Activated T-cell treated with anti-CD3 and anti-CD28 coated beads for 48 hours (primary cell): ENCODE measurements at regions not wholly inside any gene's neighbourhood (a gene's known extent, or its start where the extent isn't known, plus 50 kb on each side); places are given as distances from the start of the nearest gene placed in this dataset.
"Not testable (repeated sequence)": the region's sequence is repeated elsewhere in the genome, so short reads cannot be mapped to it uniquely, and the experiment has no call there.

Source experiments
- DNase-seq: peaks from one replicate; pipeline ENCODE4 v3.0.0-alpha.2; 2020; ENCODE audit warnings: low read depth

- not testable (repeated sequence) for DNase-seq
These were observed 98.1 kb upstream of the GPR39 start for GRCh38 chr2:132318481-132318880.

GRCh38 chr2:132324005-132324404 lies 92.6 kb upstream of the GPR39 start:
- not testable (repeated sequence) for DNase-seq

GRCh38 chr2:132332345-132333033 lies 84.1 kb upstream of the GPR39 start:
- DNase-seq, result not testable (repeated sequence)

GRCh38 chr2:132337135-132337534 lies 79.5 kb upstream of the GPR39 start:
- DNase-seq, result not testable (repeated sequence)

- not testable (repeated sequence) for DNase-seq
These were observed 78.8 kb upstream of the GPR39 start for GRCh38 chr2:132337844-132338243.

- DNase-seq, result not testable (repeated sequence)
These were observed 69.4 kb upstream of the GPR39 start for GRCh38 chr2:132347041-132347780.

GRCh38 chr2:132349092-132349687 lies 67.4 kb upstream of the GPR39 start:
- not testable (repeated sequence) for DNase-seq

GRCh38 chr2:132351668-132352067 lies 64.9 kb upstream of the GPR39 start:
- DNase-seq, result not testable (repeated sequence)

GRCh38 chr2:132352481-132353001 lies 64.1 kb upstream of the GPR39 start:
- not testable (repeated sequence) for DNase-seq

GRCh38 chr2:132353380-132353779 lies 63.2 kb upstream of the GPR39 start:
- not testable (repeated sequence) for DNase-seq

GRCh38 chr2:132360964-132361363 lies 55.6 kb upstream of the GPR39 start:
- not testable (repeated sequence) for DNase-seq

- DNase-seq, result not testable (repeated sequence)
These were observed 55.1 kb upstream of the GPR39 start for GRCh38 chr2:132361498-132361897.

GRCh38 chr2:132363352-132363751 lies 53.3 kb upstream of the GPR39 start:
- not testable (repeated sequence) for DNase-seq

- not testable (repeated sequence) for DNase-seq
These were observed 50.6 kb upstream of the GPR39 start for GRCh38 chr2:132365963-132366362.

GRCh38 chr2:132366421-132367180 lies 50.0 kb upstream of the GPR39 start:
- DNase-seq, result no peak
